ENCODE measurements at regions not wholly inside any gene's neighbourhood (a gene's known extent, or its start where the extent isn't known, plus 50 kb on each side); places are given as distances from the start of the nearest gene placed in this dataset.
A peak's percentile ranks its signal among the peaks of the same experiment; 100 is the strongest.

DNA sequence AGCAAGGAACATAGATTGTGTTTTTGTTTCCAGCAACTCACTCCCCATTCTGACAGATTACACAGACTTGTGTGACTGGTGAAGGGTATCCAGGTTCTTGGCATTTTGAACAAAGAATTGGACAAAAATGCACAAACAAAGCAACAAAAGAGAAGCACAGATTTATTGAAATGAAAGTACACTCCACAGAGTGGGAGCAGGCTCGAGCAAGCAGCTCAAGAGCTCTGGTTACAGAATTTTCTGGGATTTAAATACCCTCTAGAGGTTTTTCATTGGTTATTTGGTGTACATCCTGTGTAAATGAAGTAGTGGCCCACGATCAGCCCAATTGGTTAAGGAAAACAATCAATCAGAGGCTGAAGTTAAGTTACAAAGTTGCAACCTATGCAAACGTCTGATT is 155.0 kb upstream of the JADE1 start:
- no peak overlapping the region for H3K4ac ChIP-seq (ENCODE audit: low read depth, low read length)
- no peaks in the 10 kb centered on the region for H3K27me3 ChIP-seq (ENCODE audit: control insufficient read depth, insufficient read depth, low read length)
- H3K18ac ChIP-seq (ENCODE audit: low read depth, low read length) = no peak overlapping the region
- intact Hi-C loops (cut with micrococcal nuclease) (loop anchor here (10.0 kb wide), 1 partner anchor 200 kb away; no protein-coding TSS in a partner anchor), dilution Hi-C loops (cut with HindIII; ENCODE audit: low sequenced_read_pairs, unreplicated experiment) (no loop called here), in situ Hi-C loops (cut with MboI; ENCODE audit: low sequenced_read_pairs) (no loop called here)
- WGBS, 2 experiments (ENCODE audit: extremely low coverage in 2 of 2, insufficient read length in 1 of 2) = 100% methylated on average over 1 of the region's 3 CpGs; no CpG with 5 or more reads in 1 of the 2 experiments
- DNase-seq (no peak), ATAC-seq (ENCODE audit: low read depth) (no peak)
- H2BK120ac ChIP-seq (ENCODE audit: low read depth, low read length) = no peak overlapping the region
- 0 out of 2 replicates have a peak, but pooled peaks cover 2% of the 10 kb centered on the region for H3K9me1 ChIP-seq (ENCODE audit: insufficient read depth, low read length)
- no peak overlapping the region for H3K23ac ChIP-seq (ENCODE audit: low read depth, low read length)
- no peak overlapping the region for H2AK9ac ChIP-seq (replicated peaks; ENCODE audit: low read depth, low read length, poor library complexity)
- H3K9ac ChIP-seq (ENCODE audit: low read depth, low read length) = no peak overlapping the region
- no peak overlapping the region for H4K8ac ChIP-seq (ENCODE audit: low read depth in 2 of 2, low read length in 2 of 2)
- no peaks in the 10 kb centered on the region; the same call in 1 of the 2 replicates for H3K9me3 ChIP-seq (ENCODE audit: control insufficient read depth, insufficient read depth, low read length)
- H4K5ac ChIP-seq (ENCODE audit: low read depth, low read length) = no peak overlapping the region
- H3K4me1 ChIP-seq (ENCODE audit: control insufficient read depth, insufficient read depth, low read length) = peaks cover 5% of the 10 kb centered on the region
- no peak overlapping the region for H3K27ac ChIP-seq (ENCODE audit: insufficient read depth, low read length)
- H3K36me3 ChIP-seq (ENCODE audit: control insufficient read depth, insufficient read depth, low read length) = no peaks in the 10 kb centered on the region
- H4K91ac ChIP-seq (ENCODE audit: insufficient read depth, low read depth, low read length) = no peak overlapping the region
- TF ChIP-seq CHD1 (IDR thresholded peaks at IDR 0.05; ENCODE audit: low read depth, low read length) = no peak
- TF ChIP-seq NFE2L2 (IDR thresholded peaks at IDR 0.05; ENCODE audit: low read depth, low read length) = no peak
- H2AFZ ChIP-seq (replicated peaks; ENCODE audit: low read length, poor library complexity) = peak overlapping the region; percentile 33
- H3K79me1 ChIP-seq (ENCODE audit: low read depth in 1 of 2, low read length in 2 of 2) = no peaks in the 10 kb centered on the region
- no peak overlapping the region for H2BK20ac ChIP-seq (ENCODE audit: low read depth, low read length)
- H4K20me1 ChIP-seq (ENCODE audit: insufficient read depth, low read length) = no peaks in the 10 kb centered on the region
- no peak overlapping the region for H3K4me3 ChIP-seq (ENCODE audit: insufficient read depth, low read depth, low read length)
- H2AK5ac ChIP-seq (ENCODE audit: low read depth, low read length) = no peak overlapping the region
- CTCF ChIA-PET = no interaction called here
- H3K4me2 ChIP-seq (ENCODE audit: low read depth, low read length) = no peak overlapping the region
- no peak overlapping the region for H2BK5ac ChIP-seq (ENCODE audit: low read depth, low read length, poor library complexity, severe bottlenecking)
- no peak overlapping the region for H3K14ac ChIP-seq (replicated peaks; ENCODE audit: low read depth, low read length)
- no peak overlapping the region for H3K56ac ChIP-seq (ENCODE audit: extremely low read depth, insufficient read depth, low read length)
- POLR2A ChIA-PET (ENCODE audit: unreplicated experiment) = no interaction called here
- no peak overlapping the region for H2BK15ac ChIP-seq (ENCODE audit: low read depth, low read length)
- BruUV-seq (replicated peaks) = no TSS peak

Measured in IMR-90 (cell line).